Right lobe of liver (tissue), 6 donors: ENCODE measurements at regions not wholly inside any gene's neighbourhood (a gene's known extent, or its start where the extent isn't known, plus 50 kb on each side); places are given as distances from the start of the nearest gene placed in this dataset.

Experiments
- ATAC-seq, 4 donors: fragments of 200-7000 bp; cut with Tn5 transposase; one replicate each; pipeline ENCODE4 v1.9.1; 2020; ENCODE audit warnings: mild to moderate bottlenecking in 4 of 4, moderate library complexity in 4 of 4
- DNase-seq, 3 donors: peaks; one replicate each; pipeline ENCODE4 v3.0.0-alpha.2; 2020
- H3K27ac ChIP-seq, 3 donors: fragments of 200-600 bp; one replicate each; pipeline ENCODE4 v1.8.0; 2022
- H3K27me3 ChIP-seq, 2 donors: fragments of 200-600 bp; one replicate each; pipeline ENCODE4 v1.8.0; 2022
- H3K36me3 ChIP-seq, 4 donors: fragments of 200-600 bp; sonication (generic) in 1 of 4; one replicate each; pipeline versions ENCODE4 v1.5.1 to v1.8.0; 2017 to 2022; ENCODE audit warnings: control low read depth in 1 of 4
- H3K4me1 ChIP-seq, 4 donors: fragments of 200-600 bp; sonication (generic) in 1 of 4; one replicate each; pipeline versions ENCODE4 v1.5.1 to v1.8.0; 2017 to 2022; ENCODE audit warnings: control low read depth in 1 of 4
- H3K4me3 ChIP-seq, 3 donors: fragments of 200-600 bp; one replicate each; pipeline ENCODE4 v1.8.0; 2022
- H3K9me3 ChIP-seq, 4 donors: fragments of 200-600 bp; sonication (generic) in 1 of 4; one replicate each; pipeline versions ENCODE4 v1.5.1 to v1.8.0; 2017 to 2022; ENCODE audit warnings: control low read depth in 1 of 4
- CTCF ChIP-seq, 4 donors: fragments of 200-600 bp in 3 of 4; fragments of 450-650 bp in 1 of 4; IDR thresholded peaks; one replicate each; pipeline versions ENCODE4 v1.5.1 to v1.8.0; 2016 to 2022; ENCODE audit warnings: antibody characterized with exemption in 4 of 4, mild to moderate bottlenecking in 2 of 4
- POLR2A ChIP-seq: fragments of 450-650 bp; IDR thresholded peaks from one replicate; pipeline ENCODE4 v1.6.1; 2017; ENCODE audit warnings: antibody characterized with exemption, mild to moderate bottlenecking
- WGBS: methylation state at CpG from one replicate; pipeline ENCODE4 v1.1.6; 2018; ENCODE audit warnings: low coverage, low lambda C conversion rate; ENCODE audit not compliant: insufficient coverage; ENCODE audit errors: missing lambda C conversion rate; 5-methylcytosine and 5-hydroxymethylcytosine counted together
- intact Hi-C, 2 donors: fragments of 100-400 bp; cut with DNase I; formaldehyde crosslinking; loops; one replicate each; pipeline versions ENCODE4 v1.11.2 to v1.14.1; 2022
- donor health status: DM: no; HTN: yes; CAD: no.
- donor health status: DM: no; HTN: no; CAD: no.
- donor health status: DM: no; HTN: no; CAD: no.
- donor health status: DM: no; HTN: yes; CAD: no.
- donor health status: DM: no; HTN: yes; CAD: no.

GRCh38 chr2:242020196-242021004 lies 150.9 kb downstream of the RTP5 start:
- Histone ChIP-seq H3K27me3 (no peaks in the 10 kb centered on the region), H3K36me3 (no peaks in the 10 kb centered on the region), H3K4me3 (no peak overlapping the region), H3K27ac (no peak overlapping the region), H3K4me1 (no peaks in the 10 kb centered on the region), H3K9me3 (no peaks in the 10 kb centered on the region)
- DNase-seq = peak in 2 of 3 donors; percentile 55 to 58
- 33% methylated on average over 23 of the region's 26 CpGs for WGBS
- no peak for TF ChIP-seq POLR2A
- peak in 1 of 4 donors; percentile 22 for TF ChIP-seq CTCF (IDR thresholded peaks at IDR 0.05)
- peak; percentile 48 to 74 (median 64) for ATAC-seq
- intact Hi-C loops = no loop called here

GRCh38 chr2:242022550-242023290 lies 153.2 kb downstream of the RTP5 start:
- no peak overlapping the region for H3K27ac ChIP-seq
- ATAC-seq = peak in 1 of 4 donors; percentile 32
- intact Hi-C loops = no loop called here
- H3K36me3 ChIP-seq = no peaks in the 10 kb centered on the region
- no peak overlapping the region for H3K4me3 ChIP-seq
- TF ChIP-seq CTCF (IDR thresholded peaks at IDR 0.05) (no peak), POLR2A (no peak)
- H3K27me3 ChIP-seq = no peaks in the 10 kb centered on the region
- H3K4me1 ChIP-seq = no peaks in the 10 kb centered on the region
- peak in 1 of 3 donors; percentile 16 for DNase-seq
- WGBS = 49% methylated on average over 6 of the region's 12 CpGs
- H3K9me3 ChIP-seq = no peaks in the 10 kb centered on the region

GRCh38 chr2:242024751-242025355 lies 155.3 kb downstream of the RTP5 start:
- TF ChIP-seq POLR2A (no peak), CTCF (IDR thresholded peaks at IDR 0.05) (no peak)
- no peak overlapping the region for H3K4me3 ChIP-seq
- DNase-seq (no peak), ATAC-seq (no peak)
- H3K27me3 ChIP-seq = no peaks in the 10 kb centered on the region
- intact Hi-C loops = no loop called here
- H3K9me3 ChIP-seq = no peaks in the 10 kb centered on the region
- no peak overlapping the region for H3K27ac ChIP-seq
- 68% methylated on average over 14 of the region's 18 CpGs for WGBS
- H3K36me3 ChIP-seq = no peaks in the 10 kb centered on the region
- peaks cover 0 to 2% (median 0%) of the 10 kb centered on the region in 4 donors for H3K4me1 ChIP-seq

GRCh38 chr2:242027676-242028450 lies 158.3 kb downstream of the RTP5 start:
- ATAC-seq (no peak), DNase-seq (peak in 1 of 3 donors; percentile 27)
- 92% methylated on average over 21 of the region's 24 CpGs for whole genome bisulfite sequencing
- intact Hi-C loops = no loop called here
- peaks cover 0 to 2% (median 0%) of the 10 kb centered on the region in 4 donors for H3K4me1 ChIP-seq
- TF ChIP-seq POLR2A (no peak), CTCF (IDR thresholded peaks at IDR 0.05) (no peak)
- no peaks in the 10 kb centered on the region for H3K9me3 ChIP-seq
- no peak overlapping the region for H3K27ac ChIP-seq
- H3K27me3 ChIP-seq = no peaks in the 10 kb centered on the region
- no peaks in the 10 kb centered on the region for H3K36me3 ChIP-seq
- H3K4me3 ChIP-seq = no peak overlapping the region
